ENCODE measurements at regions not wholly inside any gene's neighbourhood (a gene's known extent, or its start where the extent isn't known, plus 50 kb on each side); places are given as distances from the start of the nearest gene placed in this dataset.
A peak's percentile ranks its signal among the peaks of the same experiment; 100 is the strongest.
"Not testable (repeated sequence)": the region's sequence is repeated elsewhere in the genome, so short reads cannot be mapped to it uniquely, and the experiment has no call there.

- H3K36me3 Mint-ChIP-seq (ENCODE audit: insufficient read depth in 2 of 2) = peaks cover 0 to 2% of the 10 kb centered on the region in 2 donors
- H3K27me3 Mint-ChIP-seq (ENCODE audit: low read depth) = peaks cover 53% of the 10 kb centered on the region
- H3K9me3 Mint-ChIP-seq = no peaks in the 10 kb centered on the region
- no peak overlapping the region for H3K27ac Mint-ChIP-seq
- no peak for DNase-seq
- H3K4me1 Mint-ChIP-seq (ENCODE audit: low read depth) = peaks cover 14% of the 10 kb centered on the region
- ATAC-seq (replicated peaks in 1 of 2) = peak; percentile 41 to 55
- peak overlapping the region in 1 of 2 donors; percentile 68 for H3K4me3 Mint-ChIP-seq
These were observed 212.3 kb upstream of the PRDM1 start for GRCh38 chr6:105873799-105874198.

- DNase-seq (no peak), ATAC-seq (replicated peaks in 1 of 2) (peak; percentile 77 to 89)
- H3K27me3 Mint-ChIP-seq (ENCODE audit: low read depth) = peaks cover 48% of the 10 kb centered on the region
- peaks cover 0 to 2% of the 10 kb centered on the region in 2 donors for H3K36me3 Mint-ChIP-seq (ENCODE audit: insufficient read depth in 2 of 2)
- H3K4me1 Mint-ChIP-seq (ENCODE audit: low read depth) = peaks cover 14% of the 10 kb centered on the region
- peak overlapping the region in 1 of 2 donors; percentile 68 for H3K4me3 Mint-ChIP-seq
- H3K9me3 Mint-ChIP-seq = no peaks in the 10 kb centered on the region
- no peak overlapping the region for H3K27ac Mint-ChIP-seq
These were observed 212.9 kb upstream of the PRDM1 start for GRCh38 chr6:105873211-105873704.

- Mint-ChIP-seq H3K4me1 (ENCODE audit: low read depth) (peaks cover 14% of the 10 kb centered on the region), H3K4me3 (no peak overlapping the region), H3K27me3 (ENCODE audit: low read depth) (peaks cover 49% of the 10 kb centered on the region), H3K9me3 (no peaks in the 10 kb centered on the region), H3K36me3 (ENCODE audit: insufficient read depth in 2 of 2) (peaks cover 0 to 2% of the 10 kb centered on the region in 2 donors), H3K27ac (no peak overlapping the region)
- DNase-seq (no peak), ATAC-seq (replicated peaks in 1 of 2) (no peak)
These were observed 213.9 kb upstream of the PRDM1 start for GRCh38 chr6:105872249-105872648.

- peaks cover 14% of the 10 kb centered on the region for H3K4me1 Mint-ChIP-seq (ENCODE audit: low read depth)
- H3K27me3 Mint-ChIP-seq (ENCODE audit: low read depth) = peaks cover 48% of the 10 kb centered on the region
- no peaks in the 10 kb centered on the region for H3K9me3 Mint-ChIP-seq
- H3K4me3 Mint-ChIP-seq = no peak overlapping the region
- no peak for ATAC-seq (replicated peaks in 1 of 2)
- no peak overlapping the region for H3K27ac Mint-ChIP-seq
- DNase-seq = no peak
- peaks cover 0 to 2% of the 10 kb centered on the region in 2 donors for H3K36me3 Mint-ChIP-seq (ENCODE audit: insufficient read depth in 2 of 2)
These were observed 214.6 kb upstream of the PRDM1 start for GRCh38 chr6:105871542-105871941.

- H3K4me1 Mint-ChIP-seq (ENCODE audit: low read depth) = peaks cover 14% of the 10 kb centered on the region
- ATAC-seq (replicated peaks in 1 of 2) = no peak
- peaks cover 0 to 2% of the 10 kb centered on the region in 2 donors for H3K9me3 Mint-ChIP-seq
- H3K4me3 Mint-ChIP-seq = no peak overlapping the region
- no peak overlapping the region for H3K27ac Mint-ChIP-seq
- no peak for DNase-seq
- peaks cover 0 to 2% of the 10 kb centered on the region in 2 donors for H3K36me3 Mint-ChIP-seq (ENCODE audit: insufficient read depth in 2 of 2)
- peaks cover 43% of the 10 kb centered on the region for H3K27me3 Mint-ChIP-seq (ENCODE audit: low read depth)
These were observed 216.2 kb upstream of the PRDM1 start for GRCh38 chr6:105869835-105870440.

- H3K27ac Mint-ChIP-seq = no peak overlapping the region
- peaks cover 12% of the 10 kb centered on the region for H3K4me1 Mint-ChIP-seq (ENCODE audit: low read depth)
- DNase-seq (no peak), ATAC-seq (replicated peaks in 1 of 2) (no peak)
- H3K9me3 Mint-ChIP-seq = peaks cover 0 to 4% of the 10 kb centered on the region in 2 donors
- H3K36me3 Mint-ChIP-seq (ENCODE audit: insufficient read depth in 2 of 2) = peaks cover 0 to 2% of the 10 kb centered on the region in 2 donors
- peaks cover 47% of the 10 kb centered on the region for H3K27me3 Mint-ChIP-seq (ENCODE audit: low read depth)
- H3K4me3 Mint-ChIP-seq = no peak overlapping the region
These were observed 217.2 kb upstream of the PRDM1 start for GRCh38 chr6:105868823-105869460.

GRCh38 chr6:105867821-105868220, 218.3 kb upstream of the PRDM1 start:
- H3K36me3 Mint-ChIP-seq (ENCODE audit: insufficient read depth in 2 of 2) = peaks cover 0 to 2% of the 10 kb centered on the region in 2 donors
- no peak overlapping the region for H3K4me3 Mint-ChIP-seq
- H3K27ac Mint-ChIP-seq = no peak overlapping the region
- peaks cover 0 to 4% of the 10 kb centered on the region in 2 donors for H3K9me3 Mint-ChIP-seq
- DNase-seq = no peak
- ATAC-seq (replicated peaks in 1 of 2) = no peak
- H3K4me1 Mint-ChIP-seq (ENCODE audit: low read depth) = peaks cover 1% of the 10 kb centered on the region
- peaks cover 58% of the 10 kb centered on the region for H3K27me3 Mint-ChIP-seq (ENCODE audit: low read depth)

- ATAC-seq (replicated peaks in 1 of 2) (no peak), DNase-seq (no peak)
- Mint-ChIP-seq H3K27ac (no peak overlapping the region), H3K27me3 (ENCODE audit: low read depth) (peaks cover 57% of the 10 kb centered on the region), H3K36me3 (ENCODE audit: insufficient read depth in 2 of 2) (peaks cover 0 to 2% of the 10 kb centered on the region in 2 donors), H3K4me1 (ENCODE audit: low read depth) (no peaks in the 10 kb centered on the region), H3K9me3 (peaks cover 0 to 4% of the 10 kb centered on the region in 2 donors), H3K4me3 (no peak overlapping the region)
These were observed 218.9 kb upstream of the PRDM1 start for GRCh38 chr6:105867277-105867676.

- peaks cover 2 to 3% of the 10 kb centered on the region in 2 donors for H3K36me3 Mint-ChIP-seq (ENCODE audit: insufficient read depth in 2 of 2)
- ATAC-seq (replicated peaks in 1 of 2) (no peak), DNase-seq (no peak)
- H3K27ac Mint-ChIP-seq = no peak overlapping the region
- H3K9me3 Mint-ChIP-seq = peaks cover 0 to 6% of the 10 kb centered on the region in 2 donors
- H3K4me3 Mint-ChIP-seq = no peak overlapping the region
- peaks cover 59% of the 10 kb centered on the region for H3K27me3 Mint-ChIP-seq (ENCODE audit: low read depth)
- peaks cover 5% of the 10 kb centered on the region for H3K4me1 Mint-ChIP-seq (ENCODE audit: low read depth)
These were observed 223.1 kb upstream of the PRDM1 start for GRCh38 chr6:105862936-105863607.

- ATAC-seq (replicated peaks in 1 of 2); H3K9me3 Mint-ChIP-seq; H3K27ac Mint-ChIP-seq; H3K36me3 Mint-ChIP-seq (ENCODE audit: insufficient read depth in 2 of 2); DNase-seq; H3K4me1 Mint-ChIP-seq (ENCODE audit: low read depth); H3K4me3 Mint-ChIP-seq: not testable (repeated sequence)
- H3K27me3 Mint-ChIP-seq (ENCODE audit: low read depth) = peaks cover 49% of the 10 kb centered on the region
These were observed 225.2 kb upstream of the PRDM1 start for GRCh38 chr6:105860927-105861326.

- H3K27ac Mint-ChIP-seq = no peak overlapping the region
These were observed 226.7 kb upstream of the PRDM1 start for GRCh38 chr6:105859457-105859856.

GRCh38 chr6:105858639-105859038, 227.5 kb upstream of the PRDM1 start:
- not testable (repeated sequence) for H3K36me3 Mint-ChIP-seq (ENCODE audit: insufficient read depth in 2 of 2); ATAC-seq (replicated peaks in 1 of 2); H3K4me1 Mint-ChIP-seq (ENCODE audit: low read depth); DNase-seq; H3K9me3 Mint-ChIP-seq; H3K4me3 Mint-ChIP-seq; H3K27ac Mint-ChIP-seq
- H3K27me3 Mint-ChIP-seq (ENCODE audit: low read depth) = peaks cover 30% of the 10 kb centered on the region

More at GRCh38 chr6:105859457-105859856, 226.7 kb upstream of the PRDM1 start:
- H3K4me3 Mint-ChIP-seq = no peak overlapping the region
- DNase-seq (no peak), ATAC-seq (replicated peaks in 1 of 2) (no peak)
- H3K9me3 Mint-ChIP-seq = peaks cover 0 to 4% of the 10 kb centered on the region in 2 donors
- H3K4me1 Mint-ChIP-seq (ENCODE audit: low read depth) = peaks cover 5% of the 10 kb centered on the region
- H3K27me3 Mint-ChIP-seq (ENCODE audit: low read depth) = peaks cover 38% of the 10 kb centered on the region
- H3K36me3 Mint-ChIP-seq (ENCODE audit: insufficient read depth in 2 of 2) = peaks cover 3 to 5% of the 10 kb centered on the region in 2 donors

- DNase-seq (no peak), ATAC-seq (replicated peaks in 1 of 2) (no peak)
- Mint-ChIP-seq H3K4me1 (ENCODE audit: low read depth) (peaks cover 5% of the 10 kb centered on the region), H3K27me3 (ENCODE audit: low read depth) (peaks cover 15% of the 10 kb centered on the region), H3K9me3 (no peaks in the 10 kb centered on the region), H3K4me3 (no peak overlapping the region), H3K27ac (no peak overlapping the region), H3K36me3 (ENCODE audit: insufficient read depth in 2 of 2) (peaks cover 0 to 5% of the 10 kb centered on the region in 2 donors)
These were observed 230.7 kb upstream of the PRDM1 start for GRCh38 chr6:105855433-105855832.

Measured in activated T-cell treated with anti-CD3 and anti-CD28 coated beads, Interleukin-2, amount 50 U/mL, for 72 hours (primary cell).